ENCODE measurements at regions not wholly inside any gene's neighbourhood (a gene's known extent, or its start where the extent isn't known, plus 50 kb on each side); places are given as distances from the start of the nearest gene placed in this dataset.

DNA sequence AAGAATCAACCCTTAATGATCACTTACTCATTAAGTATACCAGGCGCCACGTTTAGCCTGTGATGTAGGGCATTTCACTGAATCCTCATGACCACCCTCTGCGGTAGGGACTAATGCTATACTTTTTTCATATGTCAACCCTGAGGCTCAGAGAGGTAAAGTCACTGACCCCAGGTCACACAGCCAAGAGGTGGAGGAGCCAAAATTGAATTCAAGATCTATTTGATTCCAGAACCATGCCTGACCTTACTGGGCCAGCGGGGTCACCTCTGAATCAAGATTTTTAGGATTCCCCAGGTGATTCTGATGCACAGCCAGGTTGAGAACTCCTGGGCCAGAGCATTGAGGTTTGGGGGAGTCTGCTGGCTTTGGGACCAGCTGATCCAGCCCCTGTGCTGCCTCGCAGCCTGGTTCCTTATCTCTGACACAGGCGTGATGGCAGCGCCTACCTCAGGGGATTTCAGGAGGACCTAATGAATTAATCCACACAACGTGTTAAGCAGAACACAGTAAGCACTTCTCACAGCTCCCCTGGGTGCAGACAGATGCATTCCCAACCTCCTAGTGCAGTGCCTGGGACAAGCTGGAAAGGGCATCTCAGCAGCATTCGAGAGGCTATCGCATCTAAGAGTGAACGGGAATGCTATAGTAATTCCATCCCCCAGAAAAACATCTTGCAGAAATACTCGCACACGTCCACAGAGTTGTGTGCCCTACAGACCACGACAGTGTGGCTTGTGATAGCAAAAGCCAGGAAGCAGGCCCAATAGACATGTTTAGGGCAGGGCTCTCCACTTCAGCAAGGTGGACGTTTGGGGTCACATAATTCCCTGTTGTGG, 101.4 kb upstream of the PTPN1 start:
- Histone ChIP-seq H3K4me1 (ENCODE audit: control insufficient read depth in 5 of 5, insufficient read depth in 5 of 5, low read length in 5 of 5) (peaks cover 6 to 25% (median 25%) of the 10 kb centered on the region in 5 donors), H3K36me3 (ENCODE audit: control insufficient read depth in 5 of 5, insufficient read depth in 5 of 5, low read length in 5 of 5) (no peaks in the 10 kb centered on the region), H3K9me3 (ENCODE audit: control insufficient read depth in 5 of 5, low read length in 5 of 5) (peaks cover 0 to 7% (median 3%) of the 10 kb centered on the region in 5 donors), H3K27ac (ENCODE audit: low read depth, low read length) (peak overlapping the region; percentile 33), H3K27me3 (ENCODE audit: control insufficient read depth in 5 of 5, insufficient read depth in 4 of 5, low read length in 5 of 5) (no peaks in the 10 kb centered on the region), H3K9ac (ENCODE audit: low read length in 5 of 5) (no peak overlapping the region), H3K4me3 (ENCODE audit: low read depth in 1 of 5, low read length in 5 of 5) (no peak overlapping the region)

GRCh38 chr20:50409495-50409894, 100.7 kb upstream of the PTPN1 start:
- Histone ChIP-seq H3K27me3 (ENCODE audit: control insufficient read depth in 5 of 5, insufficient read depth in 4 of 5, low read length in 5 of 5) (no peaks in the 10 kb centered on the region), H3K9me3 (ENCODE audit: control insufficient read depth in 5 of 5, low read length in 5 of 5) (peaks cover 0 to 8% (median 7%) of the 10 kb centered on the region in 5 donors), H3K4me3 (ENCODE audit: low read depth in 1 of 5, low read length in 5 of 5) (no peak overlapping the region), H3K9ac (ENCODE audit: low read length in 5 of 5) (no peak overlapping the region), H3K27ac (ENCODE audit: low read depth, low read length) (peak overlapping the region; percentile 33), H3K36me3 (ENCODE audit: control insufficient read depth in 5 of 5, insufficient read depth in 5 of 5, low read length in 5 of 5) (no peaks in the 10 kb centered on the region), H3K4me1 (ENCODE audit: control insufficient read depth in 5 of 5, insufficient read depth in 5 of 5, low read length in 5 of 5) (peaks cover 6 to 23% (median 20%) of the 10 kb centered on the region in 5 donors)

DNA sequence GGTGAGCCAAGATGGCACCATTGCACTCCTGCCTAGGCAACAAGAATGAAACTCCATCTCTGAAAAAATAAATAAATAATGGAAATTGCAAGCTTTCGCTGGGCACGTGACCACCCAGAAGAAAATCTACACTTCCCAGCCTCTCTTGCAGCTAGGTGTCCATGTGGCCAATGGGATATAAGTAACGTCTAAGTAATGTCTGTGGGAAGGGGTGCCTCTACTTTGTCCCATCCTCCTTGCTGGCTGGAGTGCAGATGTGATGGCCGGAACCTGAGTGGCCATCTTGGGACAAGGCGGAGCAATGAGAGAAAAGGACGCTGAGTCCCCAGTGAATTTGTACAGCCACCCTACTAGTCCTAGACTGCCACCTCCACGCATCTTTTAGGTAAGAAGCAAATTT, 99.8 kb upstream of the PTPN1 start:
- Histone ChIP-seq H3K9ac (ENCODE audit: low read length in 5 of 5) (no peak overlapping the region), H3K27me3 (ENCODE audit: control insufficient read depth in 5 of 5, insufficient read depth in 4 of 5, low read length in 5 of 5) (no peaks in the 10 kb centered on the region), H3K4me3 (ENCODE audit: low read depth in 1 of 5, low read length in 5 of 5) (no peak overlapping the region), H3K9me3 (ENCODE audit: control insufficient read depth in 5 of 5, low read length in 5 of 5) (peaks cover 0 to 8% (median 7%) of the 10 kb centered on the region in 5 donors), H3K27ac (ENCODE audit: low read depth, low read length) (no peak overlapping the region), H3K36me3 (ENCODE audit: control insufficient read depth in 5 of 5, insufficient read depth in 5 of 5, low read length in 5 of 5) (no peaks in the 10 kb centered on the region), H3K4me1 (ENCODE audit: control insufficient read depth in 5 of 5, insufficient read depth in 5 of 5, low read length in 5 of 5) (peaks cover 6 to 24% (median 22%) of the 10 kb centered on the region in 5 donors)

DNA sequence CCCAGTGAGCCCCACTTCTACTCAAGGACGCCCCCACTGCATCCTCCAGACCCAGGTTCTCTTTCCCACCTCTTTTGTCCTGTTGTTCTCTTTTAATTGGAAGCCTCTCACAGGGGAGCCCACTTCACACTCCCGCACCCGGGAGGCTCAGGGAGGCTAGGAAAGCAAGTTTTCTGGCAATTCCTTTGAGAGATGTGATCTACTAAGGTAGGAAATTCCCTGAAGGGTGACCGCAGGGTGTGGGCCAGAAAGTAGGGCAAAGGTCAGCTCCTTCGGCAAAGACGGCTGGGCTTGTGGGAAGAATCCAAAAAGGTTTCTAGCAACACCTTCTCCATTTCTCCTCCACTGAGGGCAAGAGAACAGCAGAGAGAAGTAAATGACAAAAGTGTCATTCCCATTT, 98.1 kb upstream of the PTPN1 start:
- H3K9ac ChIP-seq (ENCODE audit: low read length in 5 of 5) = no peak overlapping the region
- H3K36me3 ChIP-seq (ENCODE audit: control insufficient read depth in 5 of 5, insufficient read depth in 5 of 5, low read length in 5 of 5) = no peaks in the 10 kb centered on the region
- peaks cover 9 to 30% (median 26%) of the 10 kb centered on the region in 5 donors for H3K4me1 ChIP-seq (ENCODE audit: control insufficient read depth in 5 of 5, insufficient read depth in 5 of 5, low read length in 5 of 5)
- H3K9me3 ChIP-seq (ENCODE audit: control insufficient read depth in 5 of 5, low read length in 5 of 5) = peaks cover 0 to 8% (median 7%) of the 10 kb centered on the region in 5 donors
- no peak overlapping the region for H3K27ac ChIP-seq (ENCODE audit: low read depth, low read length)
- H3K4me3 ChIP-seq (ENCODE audit: low read depth in 1 of 5, low read length in 5 of 5) = no peak overlapping the region
- no peaks in the 10 kb centered on the region for H3K27me3 ChIP-seq (ENCODE audit: control insufficient read depth in 5 of 5, insufficient read depth in 4 of 5, low read length in 5 of 5)

- H3K27ac ChIP-seq (ENCODE audit: low read depth, low read length) = no peak overlapping the region
- H3K4me3 ChIP-seq (ENCODE audit: low read depth in 1 of 5, low read length in 5 of 5) = no peak overlapping the region
- H3K36me3 ChIP-seq (ENCODE audit: control insufficient read depth in 5 of 5, insufficient read depth in 5 of 5, low read length in 5 of 5) = no peaks in the 10 kb centered on the region
- H3K4me1 ChIP-seq (ENCODE audit: control insufficient read depth in 5 of 5, insufficient read depth in 5 of 5, low read length in 5 of 5) = peaks cover 9 to 30% (median 26%) of the 10 kb centered on the region in 5 donors
- H3K9me3 ChIP-seq (ENCODE audit: control insufficient read depth in 5 of 5, low read length in 5 of 5) = peaks cover 0 to 8% (median 7%) of the 10 kb centered on the region in 5 donors
- no peaks in the 10 kb centered on the region for H3K27me3 ChIP-seq (ENCODE audit: control insufficient read depth in 5 of 5, insufficient read depth in 4 of 5, low read length in 5 of 5)
- H3K9ac ChIP-seq (ENCODE audit: low read length in 5 of 5) = no peak overlapping the region
Observed at GRCh38 chr20:50412499-50412898, 97.7 kb upstream of the PTPN1 start.

- Histone ChIP-seq H3K4me1 (ENCODE audit: control insufficient read depth in 5 of 5, insufficient read depth in 5 of 5, low read length in 5 of 5) (peaks cover 9 to 30% (median 26%) of the 10 kb centered on the region in 5 donors), H3K9ac (ENCODE audit: low read length in 5 of 5) (no peak overlapping the region), H3K27me3 (ENCODE audit: control insufficient read depth in 5 of 5, insufficient read depth in 4 of 5, low read length in 5 of 5) (no peaks in the 10 kb centered on the region), H3K36me3 (ENCODE audit: control insufficient read depth in 5 of 5, insufficient read depth in 5 of 5, low read length in 5 of 5) (no peaks in the 10 kb centered on the region), H3K27ac (ENCODE audit: low read depth, low read length) (no peak overlapping the region), H3K4me3 (ENCODE audit: low read depth in 1 of 5, low read length in 5 of 5) (no peak overlapping the region), H3K9me3 (ENCODE audit: control insufficient read depth in 5 of 5, low read length in 5 of 5) (peaks cover 0 to 8% (median 7%) of the 10 kb centered on the region in 5 donors)
Observed at GRCh38 chr20:50413088-50413500, 97.1 kb upstream of the PTPN1 start.

DNA sequence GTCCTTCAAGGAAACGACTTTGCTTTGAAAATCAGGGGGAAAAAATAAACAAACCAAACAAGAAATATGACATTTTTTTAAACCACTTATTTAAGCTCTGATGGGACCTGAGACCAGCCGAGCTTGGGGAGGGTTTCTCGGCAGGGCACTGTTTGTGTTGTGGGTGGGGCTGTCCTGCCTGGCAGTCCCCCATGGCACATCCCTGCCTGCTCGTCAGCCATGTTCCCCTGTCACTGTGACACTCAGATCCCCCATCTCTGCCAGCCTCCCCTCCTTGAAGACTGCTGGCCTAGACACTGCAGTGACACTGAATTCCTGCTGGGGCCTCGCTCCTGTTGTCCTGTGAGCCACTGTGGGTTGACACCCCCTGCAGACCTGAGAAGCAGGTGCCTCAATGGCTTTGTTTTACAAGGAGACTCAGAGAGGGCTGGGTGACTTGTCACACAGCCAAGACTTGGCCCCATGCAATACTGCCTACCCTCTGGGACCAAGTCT, 95.1 kb upstream of the PTPN1 start:
- Histone ChIP-seq H3K4me1 (ENCODE audit: control insufficient read depth in 5 of 5, insufficient read depth in 5 of 5, low read length in 5 of 5) (peaks cover 7 to 19% (median 18%) of the 10 kb centered on the region in 5 donors), H3K36me3 (ENCODE audit: control insufficient read depth in 5 of 5, insufficient read depth in 5 of 5, low read length in 5 of 5) (no peaks in the 10 kb centered on the region), H3K4me3 (ENCODE audit: low read depth in 1 of 5, low read length in 5 of 5) (no peak overlapping the region), H3K27ac (ENCODE audit: low read depth, low read length) (peak overlapping the region; percentile 86), H3K9ac (ENCODE audit: low read length in 5 of 5) (peak overlapping the region; percentile 26 to 73 (median 63)), H3K9me3 (ENCODE audit: control insufficient read depth in 5 of 5, low read length in 5 of 5) (peaks cover 0 to 8% (median 7%) of the 10 kb centered on the region in 5 donors), H3K27me3 (ENCODE audit: control insufficient read depth in 5 of 5, insufficient read depth in 4 of 5, low read length in 5 of 5) (no peaks in the 10 kb centered on the region)

DNA sequence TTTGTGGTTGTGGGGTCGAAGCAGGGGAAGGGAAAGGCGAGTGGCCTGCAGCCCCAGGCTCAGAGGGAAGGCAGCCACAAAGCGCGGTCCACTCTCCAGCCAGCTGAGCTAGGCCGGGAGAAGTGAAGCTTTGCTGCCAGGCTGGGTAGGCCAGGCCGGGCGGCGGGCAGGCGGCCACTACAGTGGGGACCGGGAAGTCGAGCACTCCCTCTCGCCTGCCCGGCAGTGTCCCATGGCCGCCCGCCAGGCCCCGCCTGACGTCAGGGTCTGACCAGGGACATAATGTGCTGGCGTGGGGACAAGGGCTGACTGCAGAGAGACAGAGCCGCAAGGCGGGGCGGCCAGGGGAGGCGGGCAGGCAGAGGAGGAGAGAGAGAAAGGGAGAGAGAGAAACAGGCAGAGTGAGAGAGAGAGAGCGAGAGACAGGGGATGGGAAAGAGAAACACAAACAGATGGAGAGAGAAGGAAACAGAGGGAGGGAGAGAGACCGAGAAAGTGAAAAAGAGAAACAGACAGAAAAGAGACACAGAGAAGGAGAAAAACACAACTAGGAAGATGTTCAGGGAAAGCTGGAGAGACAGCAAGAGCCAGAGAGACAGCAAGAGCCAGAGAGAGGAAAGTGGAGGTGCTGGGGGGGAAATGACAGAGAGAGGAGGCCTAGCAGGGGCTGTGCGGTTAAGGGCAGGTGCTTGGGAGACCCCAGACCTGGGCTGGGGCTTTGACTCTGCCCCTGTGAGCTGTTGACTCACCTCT, 94.5 kb upstream of the PTPN1 start:
- Histone ChIP-seq H3K9me3 (ENCODE audit: control insufficient read depth in 5 of 5, low read length in 5 of 5) (peaks cover 0 to 7% (median 4%) of the 10 kb centered on the region in 5 donors), H3K27ac (ENCODE audit: low read depth, low read length) (peak overlapping the region; percentile 86), H3K4me1 (ENCODE audit: control insufficient read depth in 5 of 5, insufficient read depth in 5 of 5, low read length in 5 of 5) (peaks cover 7 to 19% (median 17%) of the 10 kb centered on the region in 5 donors), H3K4me3 (ENCODE audit: low read depth in 1 of 5, low read length in 5 of 5) (peak overlapping the region in 2 of 5 donors; percentile 26 to 32), H3K36me3 (ENCODE audit: control insufficient read depth in 5 of 5, insufficient read depth in 5 of 5, low read length in 5 of 5) (no peaks in the 10 kb centered on the region), H3K27me3 (ENCODE audit: control insufficient read depth in 5 of 5, insufficient read depth in 4 of 5, low read length in 5 of 5) (no peaks in the 10 kb centered on the region), H3K9ac (ENCODE audit: low read length in 5 of 5) (peak overlapping the region; percentile 63 to 73 (median 72))

DNA sequence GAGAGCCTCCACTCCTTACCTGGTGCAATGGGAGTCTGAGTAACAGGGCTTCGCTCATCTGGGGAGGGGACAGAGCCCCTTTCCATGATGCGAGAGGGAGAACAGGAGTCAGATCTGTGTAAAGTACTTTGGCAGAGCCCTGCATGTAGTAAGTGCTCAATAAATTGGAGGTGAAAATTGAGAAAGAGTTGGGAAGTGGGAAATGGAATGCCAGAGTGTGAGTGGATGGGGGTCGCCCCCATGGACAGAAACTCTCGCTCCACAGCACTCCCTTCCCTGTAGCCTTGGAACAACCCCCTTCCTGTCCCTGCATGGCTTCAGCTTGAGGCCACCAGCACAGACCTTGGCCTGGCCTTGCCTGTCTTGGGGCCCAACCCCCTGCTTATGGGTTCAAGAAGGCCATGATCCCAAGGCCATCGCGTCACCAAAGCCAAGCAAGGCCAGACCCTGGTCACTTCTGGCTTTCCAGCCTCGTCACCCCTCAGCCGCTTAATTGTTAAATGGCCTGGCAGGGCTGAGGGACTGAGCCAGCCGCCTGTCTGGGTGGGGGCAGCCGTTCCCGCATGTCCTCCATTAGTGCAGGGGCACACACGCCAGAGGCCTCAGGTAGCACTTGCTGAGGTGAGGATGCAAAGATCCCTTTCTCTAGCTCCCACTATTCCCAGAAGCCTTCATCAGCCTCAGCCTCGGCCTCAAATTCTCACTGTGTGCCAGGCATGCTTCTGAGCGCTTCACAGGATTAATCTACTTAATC, 93.7 kb upstream of the PTPN1 start:
- Histone ChIP-seq H3K36me3 (ENCODE audit: control insufficient read depth in 5 of 5, insufficient read depth in 5 of 5, low read length in 5 of 5) (no peaks in the 10 kb centered on the region), H3K4me1 (ENCODE audit: control insufficient read depth in 5 of 5, insufficient read depth in 5 of 5, low read length in 5 of 5) (peaks cover 7 to 19% (median 17%) of the 10 kb centered on the region in 5 donors), H3K9me3 (ENCODE audit: control insufficient read depth in 5 of 5, low read length in 5 of 5) (peaks cover 0 to 7% (median 4%) of the 10 kb centered on the region in 5 donors), H3K27ac (ENCODE audit: low read depth, low read length) (peak overlapping the region; percentile 86), H3K9ac (ENCODE audit: low read length in 5 of 5) (peak overlapping the region; percentile 48 to 73 (median 68)), H3K27me3 (ENCODE audit: control insufficient read depth in 5 of 5, insufficient read depth in 4 of 5, low read length in 5 of 5) (no peaks in the 10 kb centered on the region), H3K4me3 (ENCODE audit: low read depth in 1 of 5, low read length in 5 of 5) (peak overlapping the region in 2 of 5 donors; percentile 26 to 32)
